ENCODE measurements at regions not wholly inside any gene's neighbourhood (a gene's known extent, or its start where the extent isn't known, plus 50 kb on each side); places are given as distances from the start of the nearest gene placed in this dataset.
"Not testable (repeated sequence)": the region's sequence is repeated elsewhere in the genome, so short reads cannot be mapped to it uniquely, and the experiment has no call there.

DNA sequence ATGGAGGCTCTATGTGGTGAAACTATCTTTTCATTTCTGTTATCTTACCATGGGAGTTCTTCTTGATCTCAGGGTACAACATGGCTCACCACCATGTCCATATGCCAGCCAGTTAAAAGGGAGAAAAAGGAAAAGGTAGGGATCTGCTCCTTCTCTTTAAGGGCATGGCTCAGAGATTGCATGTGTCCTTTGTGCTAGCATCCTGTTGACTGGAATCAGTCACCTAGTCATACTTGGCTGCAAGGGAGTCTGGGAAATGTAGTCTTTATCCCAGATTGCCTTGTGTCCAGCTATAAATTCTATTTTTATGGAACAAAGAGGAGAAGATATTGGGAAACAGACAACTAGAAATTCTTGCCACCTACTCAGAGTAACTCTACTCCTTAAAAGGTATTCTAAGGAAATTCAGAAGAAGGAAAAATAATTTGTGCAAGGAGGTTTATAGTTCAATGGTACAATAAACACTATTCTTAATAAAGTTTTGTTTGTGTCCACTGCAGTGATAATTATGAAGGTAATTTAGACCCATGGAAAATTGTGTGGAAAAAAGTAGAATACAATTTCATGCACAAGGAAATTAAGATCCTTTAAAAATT, 86.4 kb upstream of the RPH3A start:
- intact Hi-C loops (cut with DNase I): no loop called here
- H3K27ac ChIP-seq: no peak overlapping the region
- H3K27me3 ChIP-seq (ENCODE audit: insufficient read depth in 3 of 3, low read length in 2 of 3): no peaks in the 10 kb centered on the region
- no peaks in the 10 kb centered on the region for H3K4me1 ChIP-seq
- H3K9me3 ChIP-seq: no peaks in the 10 kb centered on the region
- DNase-seq: no peak
- no peaks in the 10 kb centered on the region for H3K36me3 ChIP-seq (ENCODE audit: insufficient read depth in 1 of 2, low read depth in 1 of 2)
- ATAC-seq: no peak
- no peak overlapping the region for H3K4me3 ChIP-seq
- TF ChIP-seq, protein P1, sequence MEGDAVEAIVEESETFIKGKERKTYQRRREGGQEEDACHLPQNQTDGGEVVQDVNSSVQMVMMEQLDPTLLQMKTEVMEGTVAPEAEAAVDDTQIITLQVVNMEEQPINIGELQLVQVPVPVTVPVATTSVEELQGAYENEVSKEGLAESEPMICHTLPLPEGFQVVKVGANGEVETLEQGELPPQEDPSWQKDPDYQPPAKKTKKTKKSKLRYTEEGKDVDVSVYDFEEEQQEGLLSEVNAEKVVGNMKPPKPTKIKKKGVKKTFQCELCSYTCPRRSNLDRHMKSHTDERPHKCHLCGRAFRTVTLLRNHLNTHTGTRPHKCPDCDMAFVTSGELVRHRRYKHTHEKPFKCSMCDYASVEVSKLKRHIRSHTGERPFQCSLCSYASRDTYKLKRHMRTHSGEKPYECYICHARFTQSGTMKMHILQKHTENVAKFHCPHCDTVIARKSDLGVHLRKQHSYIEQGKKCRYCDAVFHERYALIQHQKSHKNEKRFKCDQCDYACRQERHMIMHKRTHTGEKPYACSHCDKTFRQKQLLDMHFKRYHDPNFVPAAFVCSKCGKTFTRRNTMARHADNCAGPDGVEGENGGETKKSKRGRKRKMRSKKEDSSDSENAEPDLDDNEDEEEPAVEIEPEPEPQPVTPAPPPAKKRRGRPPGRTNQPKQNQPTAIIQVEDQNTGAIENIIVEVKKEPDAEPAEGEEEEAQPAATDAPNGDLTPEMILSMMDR (IDR thresholded peaks at IDR 0.05): no peak

DNA sequence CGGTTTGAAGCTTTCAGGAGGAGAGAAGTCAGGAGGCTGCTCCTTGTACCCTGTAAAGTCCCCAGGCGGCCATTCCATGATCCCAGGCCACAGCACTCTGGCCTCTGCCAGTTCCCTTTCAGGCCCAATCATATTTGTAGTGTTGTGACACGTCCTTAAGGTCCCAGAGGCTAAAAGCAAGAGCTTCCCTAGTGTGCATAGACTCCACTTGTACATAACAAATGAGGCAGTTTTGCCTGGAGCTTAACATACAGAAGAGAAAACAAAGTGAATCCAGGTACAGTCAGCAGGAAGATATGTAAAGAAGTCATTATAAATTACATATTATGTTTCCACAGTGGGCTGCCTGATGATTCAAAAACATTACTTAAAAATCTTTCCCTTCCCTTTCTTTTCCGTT, 81.1 kb upstream of the RPH3A start:
- peaks cover 0 to 3% (median 0%) of the 10 kb centered on the region in 3 donors for H3K27me3 ChIP-seq (ENCODE audit: insufficient read depth in 3 of 3, low read length in 2 of 3)
- H3K36me3 ChIP-seq (ENCODE audit: insufficient read depth in 1 of 2, low read depth in 1 of 2): no peaks in the 10 kb centered on the region
- no peaks in the 10 kb centered on the region for H3K9me3 ChIP-seq
- ATAC-seq (no peak), DNase-seq (no peak)
- no peak overlapping the region for H3K4me3 ChIP-seq
- 51 to 58% (median 53%) methylated on average over 4 of the region's 4 CpGs for WGBS, 3 donors
- intact Hi-C loops (cut with DNase I): no loop called here
- H3K27ac ChIP-seq: no peak overlapping the region
- H3K4me1 ChIP-seq: no peaks in the 10 kb centered on the region
- TF ChIP-seq, protein P1 (IDR thresholded peaks at IDR 0.05): no peak

DNA sequence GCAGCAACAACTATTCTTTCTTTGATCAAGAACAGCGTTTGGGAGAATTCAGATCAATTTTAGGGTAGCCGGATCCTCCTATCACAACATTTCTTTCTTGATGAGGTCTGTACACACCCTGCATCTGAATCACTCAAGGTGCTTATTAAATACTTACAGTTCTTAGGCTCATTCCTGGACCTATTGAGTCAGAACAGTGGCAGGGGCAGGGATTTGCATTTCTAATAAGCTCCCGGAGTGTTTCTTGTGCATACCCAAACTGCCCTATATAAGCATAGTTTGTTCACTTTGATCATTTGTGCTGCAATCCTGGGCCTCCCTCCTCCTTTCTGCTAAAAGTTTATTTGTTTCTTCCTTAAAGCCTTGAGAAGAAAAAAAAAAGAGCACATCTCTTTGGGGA, 80.5 kb upstream of the RPH3A start:
- TF ChIP-seq, protein P1 (IDR thresholded peaks at IDR 0.05): no peak
- ATAC-seq: no peak
- Histone ChIP-seq H3K4me1 (no peaks in the 10 kb centered on the region), H3K36me3 (ENCODE audit: insufficient read depth in 1 of 2, low read depth in 1 of 2) (no peaks in the 10 kb centered on the region), H3K27me3 (ENCODE audit: insufficient read depth in 3 of 3, low read length in 2 of 3) (peaks cover 0 to 3% (median 0%) of the 10 kb centered on the region in 3 donors), H3K4me3 (no peak overlapping the region), H3K9me3 (no peaks in the 10 kb centered on the region), H3K27ac (no peak overlapping the region)
- intact Hi-C loops (cut with DNase I): no loop called here
- no peak for DNase-seq
- 74 to 80% (median 79%) methylated on average over 3 of the region's 3 CpGs for WGBS, 3 donors

DNA sequence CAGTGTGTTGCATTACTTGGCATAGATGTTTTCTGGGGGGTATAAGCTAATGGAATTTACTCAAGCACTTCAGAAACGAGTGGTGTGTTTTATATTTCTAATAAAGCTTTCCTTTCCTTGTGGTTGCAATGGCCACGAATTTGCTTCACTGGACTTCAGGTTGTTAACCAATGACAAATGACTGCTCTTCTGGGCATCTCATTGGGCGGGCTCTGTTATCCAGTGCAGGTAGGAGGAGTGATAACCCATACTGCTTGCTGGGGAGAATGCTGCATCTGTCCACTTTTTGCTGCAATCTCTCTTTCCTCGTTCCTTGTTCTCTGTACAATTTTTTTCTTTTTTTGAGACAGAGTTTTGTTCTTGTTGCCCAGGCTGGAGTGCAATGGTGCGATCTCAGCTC, 80.0 kb upstream of the RPH3A start:
- TF ChIP-seq, protein P1 (IDR thresholded peaks at IDR 0.05): no peak
- Histone ChIP-seq H3K27me3 (ENCODE audit: insufficient read depth in 3 of 3, low read length in 2 of 3) (peaks cover 0 to 3% (median 0%) of the 10 kb centered on the region in 3 donors), H3K9me3 (no peaks in the 10 kb centered on the region), H3K4me1 (no peaks in the 10 kb centered on the region), H3K4me3 (no peak overlapping the region), H3K27ac (no peak overlapping the region), H3K36me3 (ENCODE audit: insufficient read depth in 1 of 2, low read depth in 1 of 2) (no peaks in the 10 kb centered on the region)
- ATAC-seq: no peak
- 54 to 64% (median 61%) methylated on average over 5 of the region's 5 CpGs for WGBS, 3 donors
- DNase-seq: no peak
- intact Hi-C loops (cut with DNase I): no loop called here

DNA sequence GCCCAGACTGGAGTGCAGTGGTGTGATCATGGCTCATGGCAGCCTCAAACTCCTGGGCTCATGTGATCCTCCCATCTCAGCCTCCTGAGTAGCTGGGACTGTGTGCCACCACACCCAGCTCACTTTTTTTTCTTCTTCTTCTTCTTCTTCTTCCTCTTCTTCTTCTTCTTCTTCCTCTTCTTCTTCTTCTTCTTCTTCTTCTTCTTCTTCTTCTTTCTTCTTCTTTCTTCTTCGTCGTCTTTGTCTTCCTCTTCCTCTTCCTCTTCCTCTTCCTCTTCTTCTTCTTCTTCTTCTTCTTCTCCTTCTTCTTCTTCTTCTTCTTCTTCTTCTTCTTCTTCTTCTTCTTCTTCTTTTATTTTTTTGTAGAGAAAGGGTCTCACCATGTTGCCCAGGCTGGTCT, 78.8 kb upstream of the RPH3A start:
- not testable (repeated sequence) for H3K27ac ChIP-seq

More for the DNA sequence above, 78.8 kb upstream of the RPH3A start:
- ATAC-seq; H3K4me3 ChIP-seq; DNase-seq; H3K36me3 ChIP-seq (ENCODE audit: insufficient read depth in 1 of 2, low read depth in 1 of 2); H3K9me3 ChIP-seq; H3K27me3 ChIP-seq (ENCODE audit: insufficient read depth in 3 of 3, low read length in 2 of 3); H3K4me1 ChIP-seq; intact Hi-C loops (cut with DNase I): not testable (repeated sequence)
- 40 to 56% (median 46%) methylated on average over 2 of the region's 2 CpGs for WGBS, 3 donors

Data from psoas muscle (tissue), 7 donors.